Naive B cell (primary cell): ENCODE measurements at regions not wholly inside any gene's neighbourhood (a gene's known extent, or its start where the extent isn't known, plus 50 kb on each side); places are given as distances from the start of the nearest gene placed in this dataset.
"Not testable (repeated sequence)": the region's sequence is repeated elsewhere in the genome, so short reads cannot be mapped to it uniquely, and the experiment has no call there.

ENCODE experiments used
- ATAC-seq, 2 donors: fragments of 150-1000 bp; cut with Tn5 transposase; 2 replicates each; pipeline ENCODE4 v1.10.0; 2021; ENCODE audit warnings: low read depth in 2 of 2, mild to moderate bottlenecking in 2 of 2, moderate library complexity in 2 of 2
- DNase-seq: peaks from one replicate; pipeline ENCODE4 v3.0.0; 2022
- H3K27ac Mint-ChIP-seq, 6 donors: one replicate each; pipeline ENCODE4 v1.8.0; 2020 to 2022; ENCODE audit warnings: mild to moderate bottlenecking in 6 of 6, mixed read lengths in 6 of 6, moderate library complexity in 5 of 6, inconsistent platforms in 2 of 6
- H3K27me3 Mint-ChIP-seq, 3 donors: one replicate each; pipeline ENCODE4 v1.8.0; 2021 to 2022; ENCODE audit warnings: mixed read lengths in 3 of 3, mild to moderate bottlenecking in 1 of 3
- H3K36me3 Mint-ChIP-seq, 2 donors: one replicate each; pipeline ENCODE4 v1.8.0; 2020 to 2022; ENCODE audit warnings: mixed read lengths in 2 of 2, inconsistent platforms in 1 of 2, mild to moderate bottlenecking in 1 of 2
- H3K4me1 Mint-ChIP-seq, 3 donors: one replicate each; pipeline ENCODE4 v1.8.0; 2020 to 2022; ENCODE audit warnings: mixed read lengths in 3 of 3, inconsistent platforms in 1 of 3, mild to moderate bottlenecking in 1 of 3, moderate library complexity in 1 of 3
- H3K4me3 Mint-ChIP-seq, 8 donors: one replicate each; pipeline ENCODE4 v1.8.0; 2020 to 2022; ENCODE audit warnings: mild to moderate bottlenecking in 8 of 8, mixed read lengths in 8 of 8, moderate library complexity in 8 of 8, inconsistent platforms in 2 of 8
- H3K9me3 Mint-ChIP-seq, 7 donors: one replicate each; pipeline ENCODE4 v1.8.0; 2020 to 2022; ENCODE audit warnings: mixed read lengths in 7 of 7, mild to moderate bottlenecking in 5 of 7, inconsistent platforms in 2 of 7, moderate library complexity in 1 of 7

- no peak for ATAC-seq
- H3K36me3 Mint-ChIP-seq = no peaks in the 10 kb centered on the region
- DNase-seq = no peak
- no peaks in the 10 kb centered on the region for H3K4me1 Mint-ChIP-seq
- H3K27me3 Mint-ChIP-seq = peaks cover 0 to 3% (median 0%) of the 10 kb centered on the region in 3 donors
- peak overlapping the region in 1 of 6 donors; percentile 11 for H3K27ac Mint-ChIP-seq
- H3K4me3 Mint-ChIP-seq = no peak overlapping the region
- peaks cover 0 to 11% (median 3%) of the 10 kb centered on the region in 7 donors for H3K9me3 Mint-ChIP-seq
Observed at GRCh38 chr16:8096211-8096610, 494.1 kb downstream of the TMEM114 start.

GRCh38 chr16:8094696-8095095, 495.6 kb downstream of the TMEM114 start:
- peaks cover 0 to 11% (median 5%) of the 10 kb centered on the region in 7 donors for H3K9me3 Mint-ChIP-seq
- no peaks in the 10 kb centered on the region for H3K4me1 Mint-ChIP-seq
- no peaks in the 10 kb centered on the region for H3K36me3 Mint-ChIP-seq
- no peak overlapping the region for H3K4me3 Mint-ChIP-seq
- H3K27ac Mint-ChIP-seq = no peak overlapping the region
- ATAC-seq (no peak), DNase-seq (no peak)
- H3K27me3 Mint-ChIP-seq = peaks cover 0 to 3% (median 0%) of the 10 kb centered on the region in 3 donors

- ATAC-seq = no peak
- Mint-ChIP-seq H3K36me3 (no peaks in the 10 kb centered on the region), H3K4me3 (no peak overlapping the region)
Observed at GRCh38 chr16:8088820-8089338, 501.4 kb downstream of the TMEM114 start.

GRCh38 chr16:8087597-8088289, 502.6 kb downstream of the TMEM114 start:
- Mint-ChIP-seq H3K27ac (no peak overlapping the region), H3K9me3 (peaks cover 0 to 6% (median 2%) of the 10 kb centered on the region in 7 donors), H3K4me3 (no peak overlapping the region), H3K36me3 (no peaks in the 10 kb centered on the region), H3K4me1 (no peaks in the 10 kb centered on the region), H3K27me3 (peaks cover 0 to 3% (median 0%) of the 10 kb centered on the region in 3 donors)
- no peak for DNase-seq
- ATAC-seq = no peak

More at GRCh38 chr16:8088820-8089338, 501.4 kb downstream of the TMEM114 start:
- no peak overlapping the region for H3K27ac Mint-ChIP-seq
- no peaks in the 10 kb centered on the region for H3K4me1 Mint-ChIP-seq
- peaks cover 0 to 3% (median 0%) of the 10 kb centered on the region in 3 donors for H3K27me3 Mint-ChIP-seq
- DNase-seq = no peak
- peaks cover 0 to 6% (median 2%) of the 10 kb centered on the region in 7 donors for H3K9me3 Mint-ChIP-seq

GRCh38 chr16:8087146-8087545, 503.2 kb downstream of the TMEM114 start:
- no peak for DNase-seq
- ATAC-seq = no peak
- Mint-ChIP-seq H3K27ac (no peak overlapping the region), H3K4me1 (no peaks in the 10 kb centered on the region), H3K4me3 (no peak overlapping the region), H3K27me3 (peaks cover 0 to 3% (median 0%) of the 10 kb centered on the region in 3 donors), H3K36me3 (no peaks in the 10 kb centered on the region), H3K9me3 (peaks cover 0 to 9% (median 2%) of the 10 kb centered on the region in 7 donors)

- Mint-ChIP-seq H3K27me3 (peaks cover 0 to 3% (median 0%) of the 10 kb centered on the region in 3 donors), H3K36me3 (no peaks in the 10 kb centered on the region)
Observed at GRCh38 chr16:8084882-8085281, 505.4 kb downstream of the TMEM114 start.

GRCh38 chr16:8084302-8084701, 506.0 kb downstream of the TMEM114 start:
- H3K27ac Mint-ChIP-seq = no peak overlapping the region
- DNase-seq (no peak), ATAC-seq (no peak)
- no peak overlapping the region for H3K4me3 Mint-ChIP-seq
- peaks cover 0 to 5% (median 2%) of the 10 kb centered on the region in 7 donors for H3K9me3 Mint-ChIP-seq
- H3K4me1 Mint-ChIP-seq = no peaks in the 10 kb centered on the region
- no peaks in the 10 kb centered on the region for H3K36me3 Mint-ChIP-seq
- peaks cover 0 to 3% (median 0%) of the 10 kb centered on the region in 3 donors for H3K27me3 Mint-ChIP-seq

More at GRCh38 chr16:8084882-8085281, 505.4 kb downstream of the TMEM114 start:
- Mint-ChIP-seq H3K4me1 (no peaks in the 10 kb centered on the region), H3K27ac (peak overlapping the region in 1 of 6 donors; percentile 43), H3K4me3 (no peak overlapping the region), H3K9me3 (peaks cover 0 to 7% (median 2%) of the 10 kb centered on the region in 7 donors)
- no peak for ATAC-seq
- DNase-seq = no peak

GRCh38 chr16:8083560-8083959, 506.8 kb downstream of the TMEM114 start:
- Mint-ChIP-seq H3K27ac (no peak overlapping the region), H3K9me3 (peaks cover 0 to 5% (median 0%) of the 10 kb centered on the region in 7 donors), H3K27me3 (peaks cover 0 to 3% (median 0%) of the 10 kb centered on the region in 3 donors), H3K4me1 (no peaks in the 10 kb centered on the region), H3K4me3 (no peak overlapping the region), H3K36me3 (no peaks in the 10 kb centered on the region)
- DNase-seq (no peak), ATAC-seq (no peak)

- peaks cover 0 to 5% (median 3%) of the 10 kb centered on the region in 7 donors for H3K9me3 Mint-ChIP-seq
- H3K27me3 Mint-ChIP-seq = no peaks in the 10 kb centered on the region
- H3K4me3 Mint-ChIP-seq = no peak overlapping the region
- H3K36me3 Mint-ChIP-seq = no peaks in the 10 kb centered on the region
- no peaks in the 10 kb centered on the region for H3K4me1 Mint-ChIP-seq
- DNase-seq (no peak), ATAC-seq (no peak)
- no peak overlapping the region for H3K27ac Mint-ChIP-seq
Observed at GRCh38 chr16:8080817-8081216, 509.5 kb downstream of the TMEM114 start.

GRCh38 chr16:8075271-8075670, 515.0 kb downstream of the TMEM114 start:
- DNase-seq = no peak
- Mint-ChIP-seq H3K36me3 (no peaks in the 10 kb centered on the region), H3K4me1 (no peaks in the 10 kb centered on the region), H3K27me3 (no peaks in the 10 kb centered on the region), H3K9me3 (peaks cover 0 to 9% (median 3%) of the 10 kb centered on the region in 7 donors), H3K27ac (no peak overlapping the region), H3K4me3 (no peak overlapping the region)
- ATAC-seq = no peak

- Mint-ChIP-seq H3K9me3 (peaks cover 10 to 32% (median 14%) of the 10 kb centered on the region in 7 donors), H3K4me1 (no peaks in the 10 kb centered on the region), H3K4me3 (no peak overlapping the region), H3K27ac (no peak overlapping the region), H3K27me3 (no peaks in the 10 kb centered on the region), H3K36me3 (peaks cover 0 to 16% of the 10 kb centered on the region in 2 donors)
- ATAC-seq (no peak), DNase-seq (no peak)
Observed at GRCh38 chr16:8070506-8070905, 519.8 kb downstream of the TMEM114 start.

GRCh38 chr16:8068225-8068624, 522.1 kb downstream of the TMEM114 start:
- not testable (repeated sequence) for ATAC-seq, H3K4me1 Mint-ChIP-seq, H3K4me3 Mint-ChIP-seq, DNase-seq, H3K27ac Mint-ChIP-seq, H3K27me3 Mint-ChIP-seq
- peaks cover 14 to 47% (median 19%) of the 10 kb centered on the region in 7 donors for H3K9me3 Mint-ChIP-seq
- peaks cover 0 to 22% of the 10 kb centered on the region in 2 donors for H3K36me3 Mint-ChIP-seq

- Mint-ChIP-seq H3K27ac (no peak overlapping the region), H3K9me3 (peaks cover 11 to 40% (median 19%) of the 10 kb centered on the region in 7 donors), H3K4me3 (no peak overlapping the region), H3K36me3 (peaks cover 0 to 18% of the 10 kb centered on the region in 2 donors), H3K4me1 (no peaks in the 10 kb centered on the region), H3K27me3 (no peaks in the 10 kb centered on the region)
- ATAC-seq = no peak
- DNase-seq = no peak
Observed at GRCh38 chr16:8063159-8063558, 527.2 kb downstream of the TMEM114 start.

- H3K4me3 Mint-ChIP-seq = no peak overlapping the region
- no peak for ATAC-seq
Observed at GRCh38 chr16:8062677-8063076, 527.6 kb downstream of the TMEM114 start.

More at GRCh38 chr16:8062677-8063076, 527.6 kb downstream of the TMEM114 start:
- H3K27ac Mint-ChIP-seq = no peak overlapping the region
- no peaks in the 10 kb centered on the region for H3K4me1 Mint-ChIP-seq
- peaks cover 10 to 37% (median 17%) of the 10 kb centered on the region in 7 donors for H3K9me3 Mint-ChIP-seq
- H3K27me3 Mint-ChIP-seq = no peaks in the 10 kb centered on the region
- DNase-seq = no peak
- peaks cover 0 to 16% of the 10 kb centered on the region in 2 donors for H3K36me3 Mint-ChIP-seq
